OCI-LY3 (cell line): ENCODE measurements at regions not wholly inside any gene's neighbourhood (a gene's known extent, or its start where the extent isn't known, plus 50 kb on each side); places are given as distances from the start of the nearest gene placed in this dataset.

Experiments
- CTCF ChIP-seq: fragments of 200-600, 300-600 bp; sonication (generic); IDR thresholded peaks from 2 replicates; pipeline ENCODE4 v1.5.1; 2014; ENCODE audit warnings: antibody characterized with exemption, low read length, low read depth
- EZH2phosphoT487 ChIP-seq: fragments of 200-600 bp; shearing (Covaris generic); IDR thresholded peaks from 2 replicates; pipeline ENCODE4 v1.6.1; 2018; ENCODE audit warnings: antibody characterized with exemption, mixed run types, low read depth

- no peak for TF ChIP-seq CTCF
- no peak for TF ChIP-seq EZH2phosphoT487
These were observed 429.9 kb downstream of the SLITRK1 start for GRCh38 chr13:83452292-83452950.
